Right lobe of liver (tissue), 4 donors: ENCODE measurements at regions not wholly inside any gene's neighbourhood (a gene's known extent, or its start where the extent isn't known, plus 50 kb on each side); places are given as distances from the start of the nearest gene placed in this dataset.

Experiments
- POLR2A ChIP-seq: fragments of 450-650 bp; IDR thresholded peaks from one replicate; pipeline ENCODE4 v1.6.1; 2017; ENCODE audit warnings: antibody characterized with exemption, mild to moderate bottlenecking
- TF ChIP-seq, protein P1 (sequence below), 4 donors: fragments of 200-600 bp in 3 of 4; fragments of 450-650 bp in 1 of 4; IDR thresholded peaks; one replicate each; pipeline versions ENCODE4 v1.5.1 to v1.8.0; 2016 to 2022; ENCODE audit warnings: antibody characterized with exemption in 4 of 4, mild to moderate bottlenecking in 2 of 4
- donor health status: DM: no; HTN: no; CAD: no.
- donor health status: DM: no; HTN: no; CAD: no.
- donor health status: DM: no; HTN: yes; CAD: no.

DNA sequence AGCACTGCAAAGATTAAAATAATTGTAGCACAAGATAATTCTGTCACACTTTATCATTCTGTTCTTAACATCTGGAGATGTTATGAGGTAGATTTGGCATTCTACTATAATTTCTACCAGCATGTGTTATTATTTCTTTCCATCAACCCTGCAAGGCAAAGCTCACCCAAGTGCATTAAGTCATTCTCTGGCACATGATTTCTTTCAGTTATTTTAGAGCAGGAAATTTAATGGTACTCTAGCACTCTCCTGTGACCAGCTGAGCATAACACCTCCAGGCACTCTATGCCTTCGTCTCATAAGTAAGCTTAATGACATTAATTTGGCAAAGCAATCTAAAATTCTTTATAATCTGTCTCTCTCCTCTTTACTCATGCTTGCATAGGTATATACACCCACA lies 300.2 kb upstream of the GPR149 start:
- TF ChIP-seq, protein P1, sequence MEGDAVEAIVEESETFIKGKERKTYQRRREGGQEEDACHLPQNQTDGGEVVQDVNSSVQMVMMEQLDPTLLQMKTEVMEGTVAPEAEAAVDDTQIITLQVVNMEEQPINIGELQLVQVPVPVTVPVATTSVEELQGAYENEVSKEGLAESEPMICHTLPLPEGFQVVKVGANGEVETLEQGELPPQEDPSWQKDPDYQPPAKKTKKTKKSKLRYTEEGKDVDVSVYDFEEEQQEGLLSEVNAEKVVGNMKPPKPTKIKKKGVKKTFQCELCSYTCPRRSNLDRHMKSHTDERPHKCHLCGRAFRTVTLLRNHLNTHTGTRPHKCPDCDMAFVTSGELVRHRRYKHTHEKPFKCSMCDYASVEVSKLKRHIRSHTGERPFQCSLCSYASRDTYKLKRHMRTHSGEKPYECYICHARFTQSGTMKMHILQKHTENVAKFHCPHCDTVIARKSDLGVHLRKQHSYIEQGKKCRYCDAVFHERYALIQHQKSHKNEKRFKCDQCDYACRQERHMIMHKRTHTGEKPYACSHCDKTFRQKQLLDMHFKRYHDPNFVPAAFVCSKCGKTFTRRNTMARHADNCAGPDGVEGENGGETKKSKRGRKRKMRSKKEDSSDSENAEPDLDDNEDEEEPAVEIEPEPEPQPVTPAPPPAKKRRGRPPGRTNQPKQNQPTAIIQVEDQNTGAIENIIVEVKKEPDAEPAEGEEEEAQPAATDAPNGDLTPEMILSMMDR (IDR thresholded peaks at IDR 0.05), result no peak
- no peak for TF ChIP-seq POLR2A
